GM12878 (cell line): ENCODE measurements at regions not wholly inside any gene's neighbourhood (a gene's known extent, or its start where the extent isn't known, plus 50 kb on each side); places are given as distances from the start of the nearest gene placed in this dataset.

Experiments
- BHLHE40 ChIP-seq, 2 experiments: fragments of 450-650 bp in 1 of 2; IDR thresholded peaks; 2 replicates each; pipeline ENCODE4 v1.6.1; 2011 to 2017; ENCODE audit warnings: low read depth in 2 of 2, borderline replicate concordance in 1 of 2, improper control_type of control experiment in 1 of 2, low read length in 1 of 2, mild to moderate bottlenecking in 1 of 2
- CBFB ChIP-seq: IDR thresholded peaks from 2 replicates; pipeline ENCODE4 v1.6.1; 2016; ENCODE audit warnings: antibody characterized with exemption, low read depth
- CTCF ChIP-seq, 3 experiments: IDR thresholded peaks in 2 of 3; conservative IDR thresholded peaks in 1 of 3; 2 replicates each; pipeline ENCODE4 v1.5.1; 2011; ENCODE audit warnings: low read depth in 3 of 3, low read length in 3 of 3, mild to moderate bottlenecking in 3 of 3, control low read depth in 2 of 3, moderate library complexity in 2 of 3, inconsistent platforms in 1 of 3, mixed read lengths in 1 of 3; ENCODE audit not compliant: control insufficient read depth in 2 of 3, insufficient read depth in 1 of 3; ENCODE audit errors: extremely low read depth in 1 of 3
- EZH2 ChIP-seq: IDR thresholded peaks from 2 replicates; pipeline ENCODE4 v1.6.1; 2012; ENCODE audit warnings: low read depth, mild to moderate bottlenecking, control low read depth, inconsistent platforms, low read length, borderline replicate concordance; ENCODE audit not compliant: control insufficient read depth
- HDGF ChIP-seq: fragments of 450-650 bp; IDR thresholded peaks from 2 replicates; pipeline ENCODE4 v1.6.1; 2016; ENCODE audit warnings: antibody characterized with exemption
- HSF1 ChIP-seq: fragments of 150-350 bp; IDR thresholded peaks from 2 replicates; pipeline ENCODE4 v1.6.1; 2014; ENCODE audit warnings: mild to moderate bottlenecking, low read depth, low read length
- PKNOX1 ChIP-seq: fragments of 450-650 bp; IDR thresholded peaks from 2 replicates; pipeline ENCODE4 v1.6.1; 2016; ENCODE audit warnings: mild to moderate bottlenecking
- POLR2A ChIP-seq: IDR thresholded peaks from 2 replicates; pipeline ENCODE4 v1.6.1; 2011; ENCODE audit warnings: low read depth, mild to moderate bottlenecking, low read length
- POLR2AphosphoS5 ChIP-seq: IDR thresholded peaks from 2 replicates; pipeline ENCODE4 v1.6.1; 2011; ENCODE audit warnings: mild to moderate bottlenecking, low read length, inconsistent platforms
- PRDM15 ChIP-seq: fragments of 450-650 bp; formaldehyde crosslinking; IDR thresholded peaks from 2 replicates; pipeline ENCODE4 v1.4.0; 2020; ENCODE audit warnings: mild to moderate bottlenecking, moderate library complexity
- RFX5 ChIP-seq: IDR thresholded peaks from 2 replicates; pipeline ENCODE4 v1.6.1; 2011; ENCODE audit warnings: low read depth, low read length, improper control_type of control experiment
- STAT1 ChIP-seq: fragments of 450-650 bp; conservative IDR thresholded peaks from 2 replicates; pipeline ENCODE4 v1.6.1; 2014; ENCODE audit warnings: antibody characterized with exemption, mild to moderate bottlenecking
- USF2 ChIP-seq: IDR thresholded peaks from 2 replicates; pipeline ENCODE4 v1.6.1; 2011; ENCODE audit warnings: low read depth, low read length, improper control_type of control experiment, borderline replicate concordance

- TF ChIP-seq CTCF (IDR thresholded peaks at IDR 0.05 in 2 of 3, conservative IDR thresholded peaks at IDR 0.05 in 1 of 3; ENCODE audit: control insufficient read depth in 2 of 3, extremely low read depth in 1 of 3, insufficient read depth in 1 of 3, low read depth in 3 of 3, low read length in 3 of 3) (no peak), BHLHE40 (IDR thresholded peaks at IDR 0.05; ENCODE audit: borderline replicate concordance in 1 of 2, low read depth in 2 of 2, low read length in 1 of 2) (no peak), HDGF (no peak), POLR2AphosphoS5 (no peak), PRDM15 (CRISPR knock-in tag) (no peak), PKNOX1 (no peak), EZH2 (no peak), RFX5 (no peak), POLR2A (no peak), HSF1 (no peak), USF2 (no peak), CBFB (no peak), STAT1 (no peak)
Measured at GRCh38 chr11:92382311-92382710, 157.7 kb downstream of the FAT3 start.
